ENCODE measurements at regions not wholly inside any gene's neighbourhood (a gene's known extent, or its start where the extent isn't known, plus 50 kb on each side); places are given as distances from the start of the nearest gene placed in this dataset.

GRCh38 chr1:231099311-231099710, 59.3 kb upstream of the FAM89A start:
- no peak for DNase-seq (ENCODE audit: low spot score)
- Histone ChIP-seq H3K9me3 (ENCODE audit: control insufficient read depth in 4 of 4, low read length in 3 of 4) (no peaks in the 10 kb centered on the region), H3K36me3 (ENCODE audit: control insufficient read depth in 4 of 4, insufficient read depth in 3 of 4, low read depth in 1 of 4, low read length in 3 of 4) (no peaks in the 10 kb centered on the region), H3K27me3 (ENCODE audit: control insufficient read depth in 4 of 4, insufficient read depth in 4 of 4, low read length in 3 of 4) (no peaks in the 10 kb centered on the region), H3K4me3 (ENCODE audit: low read depth in 1 of 3, low read length in 3 of 3) (no peak overlapping the region), H3K27ac (ENCODE audit: low read depth in 1 of 2, low read length in 2 of 2) (no peak overlapping the region), H3K9ac (ENCODE audit: low read depth in 1 of 2, low read length in 2 of 2) (no peak overlapping the region), H3K4me1 (ENCODE audit: control insufficient read depth in 4 of 4, insufficient read depth in 4 of 4, low read length in 3 of 4) (no peaks in the 10 kb centered on the region)
- TF ChIP-seq RXRA (IDR thresholded peaks at IDR 0.05) (no peak), SP1 (IDR thresholded peaks at IDR 0.05) (no peak), NR2F2 (IDR thresholded peaks at IDR 0.05) (no peak), GABPA (IDR thresholded peaks at IDR 0.05 in 1 of 2, conservative IDR thresholded peaks at IDR 0.05 in 1 of 2) (no peak), JUND (IDR thresholded peaks at IDR 0.05) (no peak), HNF4A (conservative IDR thresholded peaks at IDR 0.05) (no peak), RAD21 (IDR thresholded peaks at IDR 0.05) (no peak), YY1 (IDR thresholded peaks at IDR 0.05) (no peak), FOXA2 (IDR thresholded peaks at IDR 0.05) (no peak), HNF4G (IDR thresholded peaks at IDR 0.05) (no peak), ATF3 (IDR thresholded peaks at IDR 0.05) (no peak)
- TF ChIP-seq, protein P1, sequence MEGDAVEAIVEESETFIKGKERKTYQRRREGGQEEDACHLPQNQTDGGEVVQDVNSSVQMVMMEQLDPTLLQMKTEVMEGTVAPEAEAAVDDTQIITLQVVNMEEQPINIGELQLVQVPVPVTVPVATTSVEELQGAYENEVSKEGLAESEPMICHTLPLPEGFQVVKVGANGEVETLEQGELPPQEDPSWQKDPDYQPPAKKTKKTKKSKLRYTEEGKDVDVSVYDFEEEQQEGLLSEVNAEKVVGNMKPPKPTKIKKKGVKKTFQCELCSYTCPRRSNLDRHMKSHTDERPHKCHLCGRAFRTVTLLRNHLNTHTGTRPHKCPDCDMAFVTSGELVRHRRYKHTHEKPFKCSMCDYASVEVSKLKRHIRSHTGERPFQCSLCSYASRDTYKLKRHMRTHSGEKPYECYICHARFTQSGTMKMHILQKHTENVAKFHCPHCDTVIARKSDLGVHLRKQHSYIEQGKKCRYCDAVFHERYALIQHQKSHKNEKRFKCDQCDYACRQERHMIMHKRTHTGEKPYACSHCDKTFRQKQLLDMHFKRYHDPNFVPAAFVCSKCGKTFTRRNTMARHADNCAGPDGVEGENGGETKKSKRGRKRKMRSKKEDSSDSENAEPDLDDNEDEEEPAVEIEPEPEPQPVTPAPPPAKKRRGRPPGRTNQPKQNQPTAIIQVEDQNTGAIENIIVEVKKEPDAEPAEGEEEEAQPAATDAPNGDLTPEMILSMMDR (IDR thresholded peaks at IDR 0.05; ENCODE audit: low read depth, low read length, missing input control): no peak
- TF ChIP-seq, protein P2, sequence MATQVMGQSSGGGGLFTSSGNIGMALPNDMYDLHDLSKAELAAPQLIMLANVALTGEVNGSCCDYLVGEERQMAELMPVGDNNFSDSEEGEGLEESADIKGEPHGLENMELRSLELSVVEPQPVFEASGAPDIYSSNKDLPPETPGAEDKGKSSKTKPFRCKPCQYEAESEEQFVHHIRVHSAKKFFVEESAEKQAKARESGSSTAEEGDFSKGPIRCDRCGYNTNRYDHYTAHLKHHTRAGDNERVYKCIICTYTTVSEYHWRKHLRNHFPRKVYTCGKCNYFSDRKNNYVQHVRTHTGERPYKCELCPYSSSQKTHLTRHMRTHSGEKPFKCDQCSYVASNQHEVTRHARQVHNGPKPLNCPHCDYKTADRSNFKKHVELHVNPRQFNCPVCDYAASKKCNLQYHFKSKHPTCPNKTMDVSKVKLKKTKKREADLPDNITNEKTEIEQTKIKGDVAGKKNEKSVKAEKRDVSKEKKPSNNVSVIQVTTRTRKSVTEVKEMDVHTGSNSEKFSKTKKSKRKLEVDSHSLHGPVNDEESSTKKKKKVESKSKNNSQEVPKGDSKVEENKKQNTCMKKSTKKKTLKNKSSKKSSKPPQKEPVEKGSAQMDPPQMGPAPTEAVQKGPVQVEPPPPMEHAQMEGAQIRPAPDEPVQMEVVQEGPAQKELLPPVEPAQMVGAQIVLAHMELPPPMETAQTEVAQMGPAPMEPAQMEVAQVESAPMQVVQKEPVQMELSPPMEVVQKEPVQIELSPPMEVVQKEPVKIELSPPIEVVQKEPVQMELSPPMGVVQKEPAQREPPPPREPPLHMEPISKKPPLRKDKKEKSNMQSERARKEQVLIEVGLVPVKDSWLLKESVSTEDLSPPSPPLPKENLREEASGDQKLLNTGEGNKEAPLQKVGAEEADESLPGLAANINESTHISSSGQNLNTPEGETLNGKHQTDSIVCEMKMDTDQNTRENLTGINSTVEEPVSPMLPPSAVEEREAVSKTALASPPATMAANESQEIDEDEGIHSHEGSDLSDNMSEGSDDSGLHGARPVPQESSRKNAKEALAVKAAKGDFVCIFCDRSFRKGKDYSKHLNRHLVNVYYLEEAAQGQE (IDR thresholded peaks at IDR 0.05): no peak
- TF ChIP-seq, protein P3, sequence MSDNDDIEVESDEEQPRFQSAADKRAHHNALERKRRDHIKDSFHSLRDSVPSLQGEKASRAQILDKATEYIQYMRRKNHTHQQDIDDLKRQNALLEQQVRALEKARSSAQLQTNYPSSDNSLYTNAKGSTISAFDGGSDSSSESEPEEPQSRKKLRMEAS (IDR thresholded peaks at IDR 0.05): no peak
- TF ChIP-seq, protein P4, sequence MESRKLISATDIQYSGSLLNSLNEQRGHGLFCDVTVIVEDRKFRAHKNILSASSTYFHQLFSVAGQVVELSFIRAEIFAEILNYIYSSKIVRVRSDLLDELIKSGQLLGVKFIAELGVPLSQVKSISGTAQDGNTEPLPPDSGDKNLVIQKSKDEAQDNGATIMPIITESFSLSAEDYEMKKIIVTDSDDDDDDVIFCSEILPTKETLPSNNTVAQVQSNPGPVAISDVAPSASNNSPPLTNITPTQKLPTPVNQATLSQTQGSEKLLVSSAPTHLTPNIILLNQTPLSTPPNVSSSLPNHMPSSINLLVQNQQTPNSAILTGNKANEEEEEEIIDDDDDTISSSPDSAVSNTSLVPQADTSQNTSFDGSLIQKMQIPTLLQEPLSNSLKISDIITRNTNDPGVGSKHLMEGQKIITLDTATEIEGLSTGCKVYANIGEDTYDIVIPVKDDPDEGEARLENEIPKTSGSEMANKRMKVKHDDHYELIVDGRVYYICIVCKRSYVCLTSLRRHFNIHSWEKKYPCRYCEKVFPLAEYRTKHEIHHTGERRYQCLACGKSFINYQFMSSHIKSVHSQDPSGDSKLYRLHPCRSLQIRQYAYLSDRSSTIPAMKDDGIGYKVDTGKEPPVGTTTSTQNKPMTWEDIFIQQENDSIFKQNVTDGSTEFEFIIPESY (IDR thresholded peaks at IDR 0.05): no peak
- WGBS: 86% methylated on average over 6 of the region's 6 CpGs

DNA sequence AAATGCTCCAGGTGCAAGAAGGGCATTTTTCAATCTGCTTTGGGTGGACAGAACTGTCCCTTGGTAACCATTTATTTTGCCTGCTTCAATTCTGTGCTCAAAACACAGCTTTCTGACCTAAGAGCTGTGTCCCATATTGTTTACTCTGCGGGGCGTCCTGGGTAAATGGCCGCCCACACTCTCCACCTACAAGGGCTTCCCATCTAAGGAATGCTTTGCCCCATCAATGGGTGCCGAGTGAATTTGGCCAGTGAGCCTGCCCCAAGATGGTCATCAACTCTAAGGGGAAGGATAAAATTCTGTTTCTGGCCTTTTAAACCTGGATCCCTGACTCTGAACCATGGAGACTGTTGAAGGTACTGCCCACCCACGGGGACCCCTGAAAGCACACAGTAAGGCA, 55.5 kb upstream of the FAM89A start:
- H3K4me1 ChIP-seq (ENCODE audit: control insufficient read depth in 4 of 4, insufficient read depth in 4 of 4, low read length in 3 of 4): peaks cover 0 to 4% (median 0%) of the 10 kb centered on the region in 4 donors
- no peak overlapping the region for H3K27ac ChIP-seq (ENCODE audit: low read depth in 1 of 2, low read length in 2 of 2)
- no peak overlapping the region for H3K4me3 ChIP-seq (ENCODE audit: low read depth in 1 of 3, low read length in 3 of 3)
- no peaks in the 10 kb centered on the region for H3K36me3 ChIP-seq (ENCODE audit: control insufficient read depth in 4 of 4, insufficient read depth in 3 of 4, low read depth in 1 of 4, low read length in 3 of 4)
- no peak overlapping the region for H3K9ac ChIP-seq (ENCODE audit: low read depth in 1 of 2, low read length in 2 of 2)
- no peaks in the 10 kb centered on the region for H3K27me3 ChIP-seq (ENCODE audit: control insufficient read depth in 4 of 4, insufficient read depth in 4 of 4, low read length in 3 of 4)
- DNase-seq (ENCODE audit: low spot score): no peak
- TF ChIP-seq FOXA2 (IDR thresholded peaks at IDR 0.05) (no peak), SP1 (IDR thresholded peaks at IDR 0.05) (no peak), TAF1 (conservative IDR thresholded peaks at IDR 0.05) (no peak), JUND (IDR thresholded peaks at IDR 0.05) (no peak), RAD21 (IDR thresholded peaks at IDR 0.05) (no peak), GABPA (IDR thresholded peaks at IDR 0.05 in 1 of 2, conservative IDR thresholded peaks at IDR 0.05 in 1 of 2) (no peak), NR2F2 (IDR thresholded peaks at IDR 0.05) (no peak), HNF4A (conservative IDR thresholded peaks at IDR 0.05) (no peak), YY1 (IDR thresholded peaks at IDR 0.05) (no peak), HNF4G (IDR thresholded peaks at IDR 0.05) (no peak)
- TF ChIP-seq, protein P4 (IDR thresholded peaks at IDR 0.05): no peak
- TF ChIP-seq, protein P2 (IDR thresholded peaks at IDR 0.05): no peak
- TF ChIP-seq, protein P3 (IDR thresholded peaks at IDR 0.05): no peak
- WGBS: 83% methylated on average over 5 of the region's 5 CpGs
- H3K9me3 ChIP-seq (ENCODE audit: control insufficient read depth in 4 of 4, low read length in 3 of 4): no peaks in the 10 kb centered on the region
